Nephron (organoid): ENCODE measurements at regions not wholly inside any gene's neighbourhood (a gene's known extent, or its start where the extent isn't known, plus 50 kb on each side); places are given as distances from the start of the nearest gene placed in this dataset.

Experiments
- H3K27ac Mint-ChIP-seq, 3 experiments: 2 replicates each; pipeline ENCODE4 v1.8.0; 2020; ENCODE audit warnings: mixed read lengths in 3 of 3, mild to moderate bottlenecking in 2 of 3, moderate library complexity in 1 of 3
- H3K27me3 Mint-ChIP-seq: 2 replicates; pipeline ENCODE4 v1.8.0; 2021; ENCODE audit warnings: low read depth, mild to moderate bottlenecking, moderate library complexity, mixed read lengths
- H3K36me3 Mint-ChIP-seq: 2 replicates; pipeline ENCODE4 v1.8.0; 2020; ENCODE audit warnings: low read depth, mixed read lengths
- H3K4me1 Mint-ChIP-seq: 2 replicates; pipeline ENCODE4 v1.8.0; 2020; ENCODE audit warnings: mixed read lengths
- H3K4me3 Mint-ChIP-seq, 3 experiments: 2 replicates each; pipeline ENCODE4 v1.8.0; 2020; ENCODE audit warnings: mild to moderate bottlenecking in 3 of 3, mixed read lengths in 3 of 3, moderate library complexity in 2 of 3
- H3K9me3 Mint-ChIP-seq: 2 replicates; pipeline ENCODE4 v1.8.0; 2020; ENCODE audit warnings: mixed read lengths
- CTCF ChIP-seq, 3 experiments: fragments of 200-600 bp; sonication (generic); IDR thresholded peaks; one replicate each; pipeline ENCODE4 v1.5.0; 2021; ENCODE audit warnings: antibody characterized with exemption in 3 of 3; ENCODE audit not compliant: unreplicated experiment in 3 of 3

- peaks cover 4% of the 10 kb centered on the region for H3K27me3 Mint-ChIP-seq
- TF ChIP-seq CTCF (IDR thresholded peaks at IDR 0.05; ENCODE audit: unreplicated experiment in 3 of 3), result no peak
- no peaks in the 10 kb centered on the region for H3K36me3 Mint-ChIP-seq
- H3K27ac Mint-ChIP-seq, result peak overlapping the region in 2 of 3 experiments; percentile 2 to 14
- peak overlapping the region in 2 of 3 experiments; percentile 1 to 23 for H3K4me3 Mint-ChIP-seq
- H3K9me3 Mint-ChIP-seq, result peaks cover 3% of the 10 kb centered on the region
- peaks cover 23% of the 10 kb centered on the region for H3K4me1 Mint-ChIP-seq
Observed at GRCh38 chr4:55175779-55176231, 50.4 kb upstream of the KDR start.

GRCh38 chr4:55176497-55176896 lies 51.1 kb upstream of the KDR start:
- peak overlapping the region in 1 of 3 experiments; percentile 14 for H3K27ac Mint-ChIP-seq
- peaks cover 30% of the 10 kb centered on the region for H3K4me1 Mint-ChIP-seq
- peaks cover 3% of the 10 kb centered on the region for H3K9me3 Mint-ChIP-seq
- TF ChIP-seq CTCF (IDR thresholded peaks at IDR 0.05; ENCODE audit: unreplicated experiment in 3 of 3), result no peak
- no peaks in the 10 kb centered on the region for H3K36me3 Mint-ChIP-seq
- H3K4me3 Mint-ChIP-seq, result no peak overlapping the region
- peaks cover 4% of the 10 kb centered on the region for H3K27me3 Mint-ChIP-seq

- Mint-ChIP-seq H3K4me3 (no peak overlapping the region), H3K4me1 (peaks cover 37% of the 10 kb centered on the region), H3K36me3 (no peaks in the 10 kb centered on the region), H3K27me3 (peaks cover 4% of the 10 kb centered on the region), H3K9me3 (peaks cover 3% of the 10 kb centered on the region), H3K27ac (peak overlapping the region in 1 of 3 experiments; percentile 80)
- no peak for TF ChIP-seq CTCF (IDR thresholded peaks at IDR 0.05; ENCODE audit: unreplicated experiment in 3 of 3)
Observed at GRCh38 chr4:55177461-55177860, 52.1 kb upstream of the KDR start.

GRCh38 chr4:55178226-55179005 lies 53.0 kb upstream of the KDR start:
- Mint-ChIP-seq H3K4me3 (peak overlapping the region in 1 of 3 experiments; percentile 10), H3K9me3 (peaks cover 3% of the 10 kb centered on the region), H3K36me3 (no peaks in the 10 kb centered on the region), H3K27ac (peak overlapping the region in 2 of 3 experiments; percentile 59 to 80), H3K27me3 (peaks cover 4% of the 10 kb centered on the region), H3K4me1 (peaks cover 34% of the 10 kb centered on the region)
- no peak for TF ChIP-seq CTCF (IDR thresholded peaks at IDR 0.05; ENCODE audit: unreplicated experiment in 3 of 3)

GRCh38 chr4:55181010-55182005 lies 55.9 kb upstream of the KDR start:
- peaks cover 52% of the 10 kb centered on the region for H3K4me1 Mint-ChIP-seq
- H3K9me3 Mint-ChIP-seq, result peaks cover 3% of the 10 kb centered on the region
- H3K4me3 Mint-ChIP-seq, result no peak overlapping the region
- H3K36me3 Mint-ChIP-seq, result no peaks in the 10 kb centered on the region
- peak overlapping the region in 2 of 3 experiments; percentile 6 to 58 for H3K27ac Mint-ChIP-seq
- peaks cover 4% of the 10 kb centered on the region for H3K27me3 Mint-ChIP-seq
- TF ChIP-seq CTCF (IDR thresholded peaks at IDR 0.05; ENCODE audit: unreplicated experiment in 3 of 3), result no peak
